WI38 (cell line): ENCODE measurements at regions not wholly inside any gene's neighbourhood (a gene's known extent, or its start where the extent isn't known, plus 50 kb on each side); places are given as distances from the start of the nearest gene placed in this dataset.
"Not testable (repeated sequence)": the region's sequence is repeated elsewhere in the genome, so short reads cannot be mapped to it uniquely, and the experiment has no call there.

Source experiments
- H3K4me3 ChIP-seq: 2 replicates; pipeline ENCODE4 v1.5.1; 2011; ENCODE audit warnings: low read depth, mild to moderate bottlenecking, control low read depth, low read length
- CTCF ChIP-seq: IDR thresholded peaks from 2 replicates; pipeline ENCODE4 v1.5.1; 2012; ENCODE audit warnings: low read depth, mild to moderate bottlenecking, control low read depth, low read length

GRCh38 chr16:75952124-75952523, 225.8 kb upstream of the CPHXL start:
- H3K4me3 ChIP-seq, result no peak overlapping the region
- no peak for TF ChIP-seq CTCF

GRCh38 chr16:75957870-75958269, 231.6 kb upstream of the CPHXL start:
- TF ChIP-seq CTCF, result no peak
- no peak overlapping the region for H3K4me3 ChIP-seq

- H3K4me3 ChIP-seq, result no peak overlapping the region
- TF ChIP-seq CTCF, result no peak
Observed at GRCh38 chr16:75965504-75966374, 239.4 kb upstream of the CPHXL start.

GRCh38 chr16:75969120-75969519, 242.8 kb upstream of the CPHXL start:
- not testable (repeated sequence) for H3K4me3 ChIP-seq

GRCh38 chr16:75971334-75971733, 245.0 kb upstream of the CPHXL start:
- H3K4me3 ChIP-seq, result no peak overlapping the region
- TF ChIP-seq CTCF, result no peak

- no peak overlapping the region for H3K4me3 ChIP-seq
- no peak for TF ChIP-seq CTCF
Observed at GRCh38 chr16:75983296-75983695, 257.0 kb upstream of the CPHXL start.

- no peak for TF ChIP-seq CTCF
- H3K4me3 ChIP-seq, result no peak overlapping the region
Observed at GRCh38 chr16:75983741-75984381, 257.6 kb upstream of the CPHXL start.

GRCh38 chr16:75987323-75987722, 261.0 kb upstream of the CPHXL start:
- H3K4me3 ChIP-seq, result no peak overlapping the region

More at GRCh38 chr16:75987323-75987722, 261.0 kb upstream of the CPHXL start:
- TF ChIP-seq CTCF, result no peak
